HEK293T (cell line): ENCODE measurements at regions not wholly inside any gene's neighbourhood (a gene's known extent, or its start where the extent isn't known, plus 50 kb on each side); places are given as distances from the start of the nearest gene placed in this dataset.
"Not testable (repeated sequence)": the region's sequence is repeated elsewhere in the genome, so short reads cannot be mapped to it uniquely, and the experiment has no call there.

ENCODE experiments used
- CTCF ChIA-PET: fragments of 350-600 bp; formaldehyde crosslinking; extraction: SDS; loops from one replicate; lab custom pipeline; 2021; ENCODE audit warnings: antibody characterized with exemption, inconsistent platforms; lab: Yijun Ruan, JAX
- POLR2A ChIA-PET: fragments of 350-600 bp; formaldehyde crosslinking; extraction: SDS; loops from one replicate; lab custom pipeline; 2020; ENCODE audit warnings: antibody characterized with exemption, inconsistent platforms; lab: Yijun Ruan, JAX
- DNase-seq: peaks from one replicate; pipeline ENCODE4 v3.0.0; 2012; ENCODE audit warnings: mixed read lengths; ENCODE audit errors: extremely low spot score
- ARNT ChIP-seq: fragments of 450-650 bp; IDR thresholded peaks from 2 replicates; pipeline ENCODE4 v1.6.1; 2017; ENCODE audit warnings: mild to moderate bottlenecking
- BHLHE40 ChIP-seq: fragments of 450-650 bp; IDR thresholded peaks from 2 replicates; pipeline ENCODE4 v1.6.1; 2016; ENCODE audit warnings: mild to moderate bottlenecking, moderate library complexity, borderline replicate concordance
- CTBP1 ChIP-seq: fragments of 450-650 bp; IDR thresholded peaks from 2 replicates; pipeline ENCODE4 v1.6.1; 2016; ENCODE audit warnings: borderline replicate concordance
- ELF4 ChIP-seq: fragments of 450-650 bp; IDR thresholded peaks from 2 replicates; pipeline ENCODE4 v1.6.1; 2017; ENCODE audit warnings: antibody characterized with exemption
- FOXA1 ChIP-seq: fragments of 450-650 bp; IDR thresholded peaks from 2 replicates; pipeline ENCODE4 v1.6.1; 2016; ENCODE audit warnings: mild to moderate bottlenecking
- FOXK2 ChIP-seq: fragments of 450-650 bp; IDR thresholded peaks from 2 replicates; pipeline ENCODE4 v1.6.1; 2016; ENCODE audit warnings: mild to moderate bottlenecking
- FOXM1 ChIP-seq: fragments of 450-650 bp; IDR thresholded peaks from 2 replicates; pipeline ENCODE4 v1.6.1; 2017; ENCODE audit warnings: mild to moderate bottlenecking, borderline replicate concordance
- HDGF ChIP-seq: fragments of 450-650 bp; IDR thresholded peaks from 2 replicates; pipeline ENCODE4 v1.6.1; 2017; ENCODE audit warnings: antibody characterized with exemption, borderline replicate concordance
- L3MBTL2 ChIP-seq: fragments of 450-650 bp; conservative IDR thresholded peaks from 2 replicates; pipeline ENCODE4 v1.6.1; 2016; ENCODE audit warnings: mild to moderate bottlenecking
- LEF1 ChIP-seq: fragments of 450-650 bp; IDR thresholded peaks from 2 replicates; pipeline ENCODE4 v1.6.1; 2017; ENCODE audit warnings: mild to moderate bottlenecking, borderline replicate concordance
- NFRKB ChIP-seq: fragments of 450-650 bp; IDR thresholded peaks from 2 replicates; pipeline ENCODE4 v1.6.1; 2016; ENCODE audit warnings: mild to moderate bottlenecking, moderate library complexity
- SP1 ChIP-seq: fragments of 450-650 bp; IDR thresholded peaks from 2 replicates; pipeline ENCODE4 v1.6.1; 2017
- SUZ12 ChIP-seq: fragments of 450-650 bp; IDR thresholded peaks from 2 replicates; pipeline ENCODE4 v1.6.1; 2016; ENCODE audit warnings: mild to moderate bottlenecking
- TARDBP ChIP-seq: fragments of 450-650 bp; IDR thresholded peaks from 2 replicates; pipeline ENCODE4 v1.6.1; 2016
- ZNF384 ChIP-seq: fragments of 450-650 bp; IDR thresholded peaks from 2 replicates; pipeline ENCODE4 v1.6.1; 2016
- TF ChIP-seq, protein P1 (sequence below): fragments of 450-650 bp; IDR thresholded peaks from 2 replicates; pipeline ENCODE4 v1.6.1; 2016

DNA sequence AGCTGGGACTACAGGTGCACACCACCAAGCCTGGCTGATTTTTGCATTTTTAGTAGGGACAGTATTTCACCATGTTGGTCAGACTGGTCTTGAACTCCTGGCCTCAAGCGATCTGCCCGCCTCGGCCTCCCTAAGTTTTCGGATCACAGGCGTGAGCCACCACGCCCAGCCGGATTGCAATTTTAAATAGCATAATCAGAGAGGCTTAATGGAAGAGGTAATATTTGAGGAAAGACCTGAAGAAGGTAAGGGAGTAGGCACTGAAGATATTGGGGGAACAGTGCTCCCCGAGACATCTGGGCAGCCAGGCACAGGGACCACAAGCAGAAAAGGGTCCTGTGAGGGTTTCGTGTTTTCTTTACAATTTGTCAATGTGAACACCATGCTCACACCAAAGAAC, 61.4 kb upstream of the USP6NL start:
- DNase-seq: no peak
- CTCF ChIA-PET: no interaction called here
- POLR2A ChIA-PET: interaction anchor here (0.6 kb wide), 1 partner anchor 10 kb away, joined by 3 read pairs; no protein-coding TSS in a partner anchor
- TF ChIP-seq BHLHE40 (no peak), ELF4 (no peak), ARNT (no peak), FOXA1 (no peak), LEF1 (no peak), HDGF (no peak)
- TF ChIP-seq, protein P1, sequence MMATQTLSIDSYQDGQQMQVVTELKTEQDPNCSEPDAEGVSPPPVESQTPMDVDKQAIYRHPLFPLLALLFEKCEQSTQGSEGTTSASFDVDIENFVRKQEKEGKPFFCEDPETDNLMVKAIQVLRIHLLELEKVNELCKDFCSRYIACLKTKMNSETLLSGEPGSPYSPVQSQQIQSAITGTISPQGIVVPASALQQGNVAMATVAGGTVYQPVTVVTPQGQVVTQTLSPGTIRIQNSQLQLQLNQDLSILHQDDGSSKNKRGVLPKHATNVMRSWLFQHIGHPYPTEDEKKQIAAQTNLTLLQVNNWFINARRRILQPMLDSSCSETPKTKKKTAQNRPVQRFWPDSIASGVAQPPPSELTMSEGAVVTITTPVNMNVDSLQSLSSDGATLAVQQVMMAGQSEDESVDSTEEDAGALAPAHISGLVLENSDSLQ: no peak

DNA sequence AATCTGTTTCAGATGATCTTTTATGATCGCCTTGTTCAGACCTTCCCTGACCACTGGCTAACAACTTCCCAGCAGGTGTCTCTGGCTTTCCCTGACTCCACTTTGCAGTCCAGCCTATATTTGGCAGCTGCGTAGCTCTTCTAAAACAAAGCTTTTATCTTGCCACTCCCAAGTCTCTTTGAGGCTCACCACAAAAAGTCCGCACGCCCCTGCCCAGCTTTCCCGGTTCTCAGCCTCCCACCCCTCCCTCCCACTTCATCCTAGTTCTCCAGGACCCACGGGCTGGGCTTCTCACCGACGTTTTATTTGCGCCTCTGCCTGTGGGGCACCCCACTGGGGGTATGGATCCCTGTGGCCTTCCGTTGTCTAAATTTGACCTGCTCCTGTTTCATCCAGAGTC, 58.9 kb upstream of the USP6NL start:
- ChIA-PET POLR2A (no interaction called here), CTCF (no interaction called here)
- no peak for TF ChIP-seq LEF1
- no peak for TF ChIP-seq L3MBTL2
- TF ChIP-seq TARDBP: no peak
- TF ChIP-seq FOXA1: no peak
- TF ChIP-seq SUZ12: no peak
- no peak for TF ChIP-seq ELF4
- no peak for TF ChIP-seq NFRKB
- TF ChIP-seq BHLHE40: no peak
- no peak for TF ChIP-seq HDGF
- no peak for TF ChIP-seq ZNF384
- TF ChIP-seq SP1: no peak
- no peak for TF ChIP-seq FOXM1
- TF ChIP-seq CTBP1: no peak
- no peak for DNase-seq

GRCh38 chr10:11668847-11669610, 57.6 kb upstream of the USP6NL start:
- TF ChIP-seq NFRKB: no peak
- no peak for TF ChIP-seq SUZ12
- no peak for TF ChIP-seq ARNT
- TF ChIP-seq ELF4: no peak
- no peak for TF ChIP-seq BHLHE40
- TF ChIP-seq CTBP1: no peak
- no peak for TF ChIP-seq FOXM1
- no peak for TF ChIP-seq LEF1
- no peak for TF ChIP-seq SP1
- TF ChIP-seq FOXA1: no peak
- TF ChIP-seq ZNF384: no peak
- DNase-seq: no peak
- POLR2A ChIA-PET: no interaction called here
- CTCF ChIA-PET: no interaction called here

- ChIA-PET POLR2A (no interaction called here), CTCF (no interaction called here)
- no peak for TF ChIP-seq SP1
- TF ChIP-seq CTBP1: no peak
- no peak for TF ChIP-seq LEF1
- TF ChIP-seq HDGF: no peak
- TF ChIP-seq ZNF384: no peak
- TF ChIP-seq TARDBP: no peak
- TF ChIP-seq BHLHE40: no peak
- TF ChIP-seq ARNT: no peak
- TF ChIP-seq FOXA1: no peak
- no peak for TF ChIP-seq NFRKB
- TF ChIP-seq FOXK2: no peak
- TF ChIP-seq, protein P1: no peak
- TF ChIP-seq FOXM1: no peak
- no peak for TF ChIP-seq SUZ12
- no peak for TF ChIP-seq L3MBTL2
- no peak for TF ChIP-seq ELF4
- DNase-seq: no peak
Measured at GRCh38 chr10:11667756-11668155, 56.3 kb upstream of the USP6NL start.

- POLR2A ChIA-PET: no interaction called here
- TF ChIP-seq L3MBTL2 (no peak), TARDBP (no peak), SUZ12 (no peak), ARNT (no peak), HDGF (no peak), ZNF384 (no peak), CTBP1 (no peak), NFRKB (no peak), ELF4 (no peak), SP1 (no peak), FOXK2 (no peak), FOXA1 (no peak), FOXM1 (no peak), BHLHE40 (no peak), LEF1 (no peak)
- TF ChIP-seq, protein P1: no peak
- no peak for DNase-seq
- CTCF ChIA-PET: no interaction called here
Measured at GRCh38 chr10:11663763-11664555, 52.5 kb upstream of the USP6NL start.

DNA sequence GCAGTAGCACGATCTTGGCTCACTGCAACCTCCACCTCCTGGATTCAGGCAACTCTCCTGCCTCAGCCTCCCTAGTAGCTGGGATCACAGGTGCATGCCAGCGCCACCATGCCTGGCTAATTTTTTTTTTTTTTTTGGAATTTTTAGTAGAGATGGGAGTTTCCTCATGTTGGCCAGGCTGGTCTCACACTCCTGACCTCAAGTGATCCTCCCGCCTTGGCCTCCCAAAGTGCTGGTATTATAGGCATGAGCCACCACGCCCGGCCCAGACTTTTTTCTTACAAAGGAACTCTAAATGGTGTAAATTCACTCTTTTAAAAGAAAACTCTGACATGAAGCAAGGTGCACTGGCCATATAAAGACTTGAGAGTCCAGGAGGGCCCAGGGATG, 51.7 kb upstream of the USP6NL start:
- CTCF ChIA-PET, POLR2A ChIA-PET, DNase-seq: not testable (repeated sequence)
